ENCODE measurements at regions not wholly inside any gene's neighbourhood (a gene's known extent, or its start where the extent isn't known, plus 50 kb on each side); places are given as distances from the start of the nearest gene placed in this dataset.

GRCh38 chr3:45330510-45331295 lies 57.7 kb upstream of the LARS2 start:
- DNase-seq (ENCODE audit: low read depth): no peak

GRCh38 chr3:45332493-45332892 lies 55.9 kb upstream of the LARS2 start:
- no peak for DNase-seq (ENCODE audit: low read depth)

- DNase-seq (ENCODE audit: low read depth): no peak
These were observed 55.4 kb upstream of the LARS2 start for GRCh38 chr3:45332901-45333407.

GRCh38 chr3:45333549-45333948 lies 54.8 kb upstream of the LARS2 start:
- DNase-seq (ENCODE audit: low read depth): no peak

GRCh38 chr3:45337839-45338470 lies 50.4 kb upstream of the LARS2 start:
- DNase-seq (ENCODE audit: low read depth): no peak
